NCI-H1048 (cell line): ENCODE measurements at regions not wholly inside any gene's neighbourhood (a gene's known extent, or its start where the extent isn't known, plus 50 kb on each side); places are given as distances from the start of the nearest gene placed in this dataset.

Experiments used
- DNase-seq: peaks from one replicate; lab custom pipeline; 2025; lab: John Stamatoyannopoulos, UW

DNA sequence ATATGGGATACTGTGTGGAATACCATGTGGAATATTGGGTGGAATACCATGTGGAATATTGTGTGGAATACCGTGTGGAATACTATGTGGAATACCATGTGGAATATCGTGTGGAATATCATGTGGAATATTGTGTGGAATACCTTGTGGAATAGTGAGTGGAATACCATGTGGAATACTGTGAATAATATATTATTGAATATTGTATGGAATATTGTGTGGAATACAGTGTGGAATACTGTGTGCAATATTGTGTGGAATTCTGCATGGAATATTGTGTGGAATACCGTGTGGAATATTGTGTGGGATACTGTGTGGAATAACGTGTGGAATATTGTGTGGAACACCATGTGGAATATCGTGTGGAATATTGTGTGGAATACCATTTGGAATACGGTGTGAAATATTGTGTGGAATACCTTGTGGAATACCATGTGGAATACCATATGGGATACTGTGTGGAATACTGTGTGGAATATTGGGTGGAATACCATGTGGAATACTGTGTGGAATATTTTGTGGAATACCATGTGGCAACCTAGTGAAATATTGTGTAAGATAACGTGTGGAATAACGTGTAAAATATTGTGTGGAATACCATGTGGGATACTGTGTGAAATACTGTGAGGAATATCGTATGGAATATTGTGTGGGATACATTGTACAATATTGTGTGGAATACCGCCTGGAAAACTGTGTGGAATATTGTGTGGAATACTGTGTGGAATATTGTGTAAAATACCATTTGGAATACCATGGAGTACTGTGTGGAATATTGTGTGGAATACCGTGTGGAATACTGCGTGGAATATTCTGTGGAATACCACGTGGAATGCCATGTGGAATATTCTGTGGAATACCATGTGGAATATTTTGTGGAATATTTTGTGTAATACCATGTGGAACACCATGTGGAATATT is 133.9 kb upstream of the CHST15 start:
- DNase-seq = no peak

DNA sequence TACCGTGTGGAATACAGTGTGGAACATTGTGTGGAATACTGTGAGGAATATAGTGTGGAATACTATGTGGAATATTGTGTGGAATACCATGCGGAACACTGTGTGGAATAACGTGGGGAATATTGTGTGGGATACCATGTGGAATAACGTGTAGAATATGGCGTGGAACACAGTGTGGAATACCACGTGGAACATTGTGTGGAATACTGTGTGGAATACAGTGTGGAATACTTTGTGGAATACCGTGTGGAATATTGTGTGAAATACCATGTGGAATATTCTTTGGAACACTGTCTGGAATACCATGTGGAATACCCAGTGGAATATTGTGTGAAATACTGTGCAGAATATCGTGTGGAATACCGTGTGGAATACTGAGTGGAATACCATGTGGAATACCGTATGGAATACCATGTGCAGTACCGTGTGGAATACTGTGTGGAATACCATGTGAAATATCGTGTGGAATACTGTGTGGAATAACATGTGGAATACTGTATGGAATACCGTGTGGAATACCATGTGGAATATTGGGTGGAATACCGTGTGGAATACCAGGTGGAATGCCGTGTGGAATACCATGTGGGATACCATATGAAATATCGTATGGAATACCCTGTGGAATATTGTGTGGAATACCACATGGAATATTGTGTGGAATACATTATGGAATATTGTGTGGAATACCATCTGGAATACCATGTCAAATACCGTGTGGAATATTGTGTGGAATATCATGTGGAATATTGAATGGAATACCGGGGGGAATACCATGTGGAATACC is 133.1 kb upstream of the CHST15 start:
- DNase-seq = no peak

DNA sequence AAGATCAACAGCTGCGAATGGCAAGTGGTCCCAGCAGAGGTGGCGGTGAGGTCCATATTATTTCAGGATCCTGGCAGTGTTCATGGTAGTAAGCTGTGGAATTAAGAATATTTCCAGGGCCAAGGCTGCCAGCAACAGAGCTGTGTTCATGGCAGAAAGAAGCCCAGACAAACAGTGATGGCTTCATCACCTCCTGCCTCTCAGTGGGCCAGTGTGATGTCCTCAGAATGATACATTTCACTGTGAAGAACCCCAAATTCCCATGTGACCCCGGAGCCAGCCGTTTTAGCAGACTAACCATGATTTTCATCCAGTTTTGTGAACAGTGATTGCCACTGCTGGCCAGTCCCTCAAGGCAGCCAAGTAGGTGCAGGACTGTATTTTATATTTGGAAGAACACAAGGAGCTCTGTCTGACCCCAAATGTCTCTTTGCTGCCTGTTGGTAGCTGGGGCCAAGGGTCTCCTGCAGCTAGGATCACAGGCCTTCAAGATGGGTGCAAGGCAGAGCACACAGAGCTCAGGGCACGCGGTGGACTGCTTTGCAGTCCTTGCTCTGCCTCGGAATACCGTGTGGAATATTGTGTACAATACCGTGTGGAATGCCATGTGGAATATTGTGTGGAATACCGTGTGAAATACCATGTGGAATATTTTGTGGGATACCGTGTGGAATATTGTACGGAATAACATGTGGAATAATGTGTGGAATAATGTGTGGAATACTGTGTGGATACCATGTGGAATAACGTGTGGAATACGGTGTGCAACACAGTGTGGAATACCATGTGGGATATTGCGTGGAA is 132.3 kb upstream of the CHST15 start:
- no peak for DNase-seq

DNA sequence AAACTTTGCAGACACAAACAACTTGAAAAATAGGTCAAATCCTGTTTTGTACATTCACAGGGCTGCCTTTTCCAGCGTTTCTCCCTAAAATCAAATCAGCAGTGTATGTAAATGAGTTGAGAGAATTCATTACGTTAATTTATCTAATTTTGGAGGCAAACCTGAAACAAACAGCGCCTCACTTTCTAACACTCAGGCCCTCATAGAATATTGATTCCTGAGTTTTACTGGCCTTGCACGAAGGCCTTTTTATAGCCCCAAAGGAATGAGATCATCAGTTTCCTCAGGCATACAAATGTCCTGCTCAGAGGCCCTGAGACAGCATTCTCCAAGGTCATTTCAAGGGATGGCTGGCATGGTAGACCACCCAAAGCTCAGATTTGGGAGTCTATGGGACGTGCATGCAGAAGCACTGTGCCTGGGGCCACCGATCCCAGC is 131.7 kb upstream of the CHST15 start:
- no peak for DNase-seq

DNA sequence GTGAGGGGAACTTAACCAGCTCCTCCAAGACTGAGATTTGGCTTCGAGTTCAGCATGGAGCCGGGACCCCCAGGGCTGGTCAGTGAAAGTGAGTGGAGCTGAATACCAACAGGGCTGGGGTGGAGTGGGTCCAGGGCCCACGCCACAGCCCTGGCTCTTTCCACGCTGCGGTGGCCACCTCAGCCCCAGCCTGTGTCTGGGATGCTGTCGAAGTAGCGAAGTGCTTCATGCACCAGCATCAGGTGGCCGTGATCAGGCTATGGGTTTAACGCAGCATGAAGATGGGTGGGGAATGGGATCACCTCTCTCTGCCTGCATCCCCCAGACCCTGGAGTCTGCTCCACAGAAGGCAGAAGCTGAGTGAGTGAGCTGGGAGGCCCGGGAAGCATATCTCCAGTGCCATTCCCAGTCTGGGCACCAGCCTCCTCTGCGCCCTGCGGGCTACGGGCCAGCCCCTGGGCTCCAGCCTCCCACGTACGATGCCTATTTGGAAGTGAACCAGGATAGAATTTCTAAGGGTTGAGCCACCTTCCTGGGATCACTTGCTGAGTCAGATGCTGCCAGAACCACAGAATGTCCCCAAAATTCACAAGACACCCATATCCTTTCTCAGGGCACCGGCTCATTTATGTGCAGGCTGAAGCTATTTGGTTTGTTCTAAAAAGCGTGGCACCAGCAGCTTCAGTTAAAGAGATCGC is 131.1 kb upstream of the CHST15 start:
- DNase-seq = no peak

DNA sequence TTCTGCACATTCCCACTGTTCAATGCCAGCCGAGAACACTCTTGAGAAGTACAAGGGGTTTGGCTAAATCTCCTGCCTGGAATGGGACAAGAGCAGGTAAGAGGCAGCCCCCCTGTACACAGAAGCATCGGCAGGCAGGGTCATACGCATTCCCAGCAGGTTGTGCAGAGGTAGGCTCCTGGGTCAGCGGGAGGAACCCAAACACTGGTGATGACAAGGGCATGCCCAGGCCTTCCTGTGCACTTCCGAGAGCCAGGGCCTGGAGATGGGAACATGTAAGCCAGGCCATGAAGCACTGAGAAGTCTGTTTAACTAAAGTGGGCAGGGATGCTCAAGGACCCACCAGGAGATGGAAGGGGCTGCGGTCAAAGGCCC is 130.3 kb upstream of the CHST15 start:
- no peak for DNase-seq

DNA sequence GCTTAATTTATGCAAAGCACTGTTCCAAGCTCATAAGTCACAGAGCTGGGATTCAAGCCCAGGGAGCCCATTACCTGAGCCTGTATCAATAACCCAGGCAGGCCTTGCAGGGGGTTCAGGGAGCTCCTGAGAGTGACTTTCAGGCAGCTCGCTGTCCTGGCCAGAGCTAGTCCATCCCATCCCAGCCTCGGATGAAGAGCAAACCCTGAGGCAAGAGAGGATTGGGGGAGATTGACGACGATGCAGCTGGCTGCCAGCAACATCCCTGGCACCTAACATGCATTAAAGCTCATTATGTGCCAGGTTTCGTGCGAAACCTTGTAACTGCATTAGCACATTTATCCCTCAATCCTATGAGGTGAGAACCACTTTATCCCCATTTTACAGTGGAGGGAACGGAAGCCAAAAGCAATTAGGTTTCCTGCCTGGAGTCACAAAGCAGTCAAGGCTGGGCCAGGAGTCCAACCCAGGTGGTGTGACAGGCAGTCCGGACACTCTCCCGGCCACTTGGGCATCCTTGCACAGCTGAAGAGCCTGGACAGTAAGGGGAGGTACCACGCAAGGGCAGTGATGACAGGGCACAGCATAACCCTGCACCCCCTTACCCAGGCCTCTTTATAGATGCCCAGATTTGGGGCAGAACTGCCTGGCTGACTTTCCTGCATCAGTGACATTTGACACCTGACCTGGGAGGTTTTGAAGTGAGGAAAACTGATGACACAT is 129.8 kb upstream of the CHST15 start:
- no peak for DNase-seq

DNA sequence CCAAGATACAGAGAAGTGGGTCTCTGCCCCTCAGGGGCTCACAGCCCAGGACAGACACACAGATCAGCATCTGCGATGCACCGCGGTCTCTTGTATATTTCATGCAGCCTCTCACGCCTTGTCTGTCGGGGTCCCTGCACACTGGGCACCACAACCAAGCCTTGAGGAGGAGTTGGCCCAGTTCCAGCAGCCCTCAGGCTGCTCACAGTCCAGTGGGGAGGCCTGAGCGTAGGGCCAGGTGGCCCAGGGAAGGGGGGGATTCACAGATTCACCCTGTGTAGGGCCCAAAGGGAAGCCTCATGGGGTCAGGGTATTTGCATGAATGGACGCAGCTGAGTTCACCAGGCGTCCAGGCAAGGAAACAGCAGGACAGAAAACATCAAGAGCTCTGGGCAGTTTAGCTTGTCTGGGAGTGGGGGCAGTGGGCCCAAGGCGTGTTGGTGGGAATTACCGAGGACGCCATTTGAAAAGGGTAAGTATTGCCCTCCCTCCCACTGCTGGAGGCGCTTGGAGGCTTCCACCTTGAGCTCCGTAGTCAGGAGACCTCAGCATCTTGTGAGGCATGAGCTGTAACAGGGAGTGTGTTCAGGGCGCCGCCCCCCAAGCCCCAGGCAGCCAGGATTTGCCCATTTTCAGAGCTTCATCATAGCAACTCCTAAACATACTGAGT is 129.1 kb upstream of the CHST15 start:
- DNase-seq = no peak

DNA sequence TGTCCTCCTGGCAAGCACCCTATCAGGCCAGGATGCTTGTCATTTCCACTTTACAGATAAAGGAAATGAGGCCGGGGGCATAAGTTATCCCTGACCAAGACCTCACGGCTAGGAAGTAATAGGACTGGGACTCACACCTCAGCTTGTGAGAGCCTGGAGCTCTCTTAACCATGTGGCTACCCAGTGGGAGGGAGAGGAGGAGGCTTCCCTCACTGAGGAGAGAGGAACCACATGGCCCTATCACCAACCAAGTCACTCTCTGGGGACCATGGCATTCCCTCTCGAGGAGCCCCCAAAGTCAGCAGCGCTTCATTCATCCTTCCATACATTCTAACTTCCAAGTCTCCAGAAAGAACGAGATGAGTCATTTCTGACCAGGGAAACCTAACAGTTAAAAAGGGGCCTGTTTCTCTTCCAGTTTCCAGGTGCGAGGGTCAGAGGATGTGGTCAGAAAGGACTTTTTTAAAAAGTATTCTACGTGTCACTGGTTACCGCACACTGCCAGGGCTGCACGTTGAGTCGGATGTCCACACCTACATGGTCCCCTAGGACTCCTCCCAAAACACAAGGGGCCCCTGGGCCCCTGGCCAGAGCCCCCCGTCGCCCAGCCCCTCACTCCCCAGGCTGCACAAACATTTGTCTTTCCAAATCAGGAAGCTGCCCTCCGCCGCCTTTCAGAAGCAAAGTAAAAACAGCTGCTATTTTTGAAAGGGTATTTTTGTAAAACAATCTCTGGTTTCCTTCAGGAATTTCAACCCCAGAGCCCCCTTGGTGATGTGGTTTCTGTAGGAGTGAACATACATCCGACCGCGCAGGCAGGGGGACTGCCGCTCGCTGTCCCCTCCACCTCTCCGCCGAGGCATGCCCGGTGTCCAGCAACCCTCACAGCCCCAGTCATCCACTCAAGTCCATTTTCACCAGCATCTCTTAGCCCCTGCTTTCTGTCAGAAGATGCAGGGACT is 128.2 kb upstream of the CHST15 start:
- DNase-seq = no peak

DNA sequence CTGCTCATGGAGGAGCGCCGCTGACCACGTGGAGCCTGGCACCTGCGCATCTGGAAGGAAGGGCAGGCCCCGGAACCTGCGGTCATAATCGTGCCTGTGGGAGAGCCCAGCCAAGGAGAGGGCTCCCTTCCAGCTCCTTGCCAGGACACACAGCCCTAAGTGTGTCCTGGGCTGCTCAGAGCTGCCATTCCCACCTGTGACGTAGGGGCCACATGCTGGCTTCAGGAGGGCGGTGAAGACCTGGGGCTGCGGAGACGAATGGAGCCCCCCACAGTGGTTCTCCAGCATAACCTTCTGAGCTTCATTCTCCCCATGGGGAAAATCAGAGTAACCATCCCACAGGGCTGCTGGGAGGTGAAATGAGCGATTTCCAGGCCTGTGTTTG is 127.6 kb upstream of the CHST15 start:
- DNase-seq = no peak

DNA sequence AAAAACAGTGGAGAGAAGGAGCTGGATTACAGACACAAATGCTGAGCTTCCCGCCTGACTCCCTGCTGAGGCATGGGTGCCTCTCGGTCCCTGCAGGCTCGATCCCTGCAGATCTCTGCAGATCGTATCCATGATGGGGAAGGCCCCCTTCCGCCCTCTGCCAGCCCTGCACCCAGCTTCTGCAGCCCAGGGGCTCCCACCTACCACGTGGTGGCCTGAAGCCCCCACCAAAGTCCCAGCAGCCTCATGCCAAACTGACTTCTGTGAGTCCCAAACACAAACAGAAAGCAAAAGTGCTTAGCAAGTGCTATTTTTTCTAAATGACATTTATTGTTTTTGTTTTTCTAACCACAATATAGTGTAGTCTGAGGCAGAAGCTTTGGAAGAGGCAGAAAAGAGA is 127.1 kb upstream of the CHST15 start:
- no peak for DNase-seq

DNA sequence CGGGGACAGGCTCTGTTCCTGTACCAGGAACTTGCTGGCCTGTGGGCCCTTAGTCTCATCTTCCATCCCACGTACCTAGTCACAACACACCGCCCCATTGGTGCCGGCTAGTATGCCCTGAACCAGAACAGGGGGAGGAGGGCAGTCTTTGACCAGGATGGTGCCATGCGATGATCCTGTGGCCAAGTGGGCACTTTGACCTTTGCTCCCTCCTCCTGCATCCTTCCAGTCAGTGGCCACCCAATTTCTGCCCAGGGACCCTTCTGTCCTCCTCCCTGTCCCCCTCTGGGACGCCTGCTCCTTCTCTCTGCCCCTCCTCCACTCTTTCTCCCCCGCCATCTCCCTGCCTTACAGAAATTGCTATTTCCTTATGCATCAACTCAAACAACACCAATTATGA is 126.3 kb upstream of the CHST15 start:
- no peak for DNase-seq

DNA sequence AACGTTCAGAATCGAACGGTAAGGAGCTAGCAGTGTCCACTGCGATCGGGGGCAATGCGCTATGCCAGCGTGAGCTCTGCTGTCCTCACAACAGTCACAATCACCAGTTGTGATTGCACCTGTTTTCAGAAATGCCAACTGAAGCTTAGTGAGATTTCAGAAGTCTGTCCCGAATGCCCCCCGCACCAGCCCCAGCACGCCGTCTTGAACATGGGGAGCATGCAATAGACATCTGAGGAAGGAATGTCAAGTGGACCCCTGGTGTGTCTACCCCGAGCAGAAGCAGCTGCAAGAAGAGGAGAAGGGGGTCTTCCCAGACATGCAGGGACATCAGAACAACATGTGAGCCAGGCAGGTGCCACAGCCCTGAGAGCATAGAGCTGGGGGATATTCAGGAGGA is 125.7 kb upstream of the CHST15 start:
- no peak for DNase-seq

DNA sequence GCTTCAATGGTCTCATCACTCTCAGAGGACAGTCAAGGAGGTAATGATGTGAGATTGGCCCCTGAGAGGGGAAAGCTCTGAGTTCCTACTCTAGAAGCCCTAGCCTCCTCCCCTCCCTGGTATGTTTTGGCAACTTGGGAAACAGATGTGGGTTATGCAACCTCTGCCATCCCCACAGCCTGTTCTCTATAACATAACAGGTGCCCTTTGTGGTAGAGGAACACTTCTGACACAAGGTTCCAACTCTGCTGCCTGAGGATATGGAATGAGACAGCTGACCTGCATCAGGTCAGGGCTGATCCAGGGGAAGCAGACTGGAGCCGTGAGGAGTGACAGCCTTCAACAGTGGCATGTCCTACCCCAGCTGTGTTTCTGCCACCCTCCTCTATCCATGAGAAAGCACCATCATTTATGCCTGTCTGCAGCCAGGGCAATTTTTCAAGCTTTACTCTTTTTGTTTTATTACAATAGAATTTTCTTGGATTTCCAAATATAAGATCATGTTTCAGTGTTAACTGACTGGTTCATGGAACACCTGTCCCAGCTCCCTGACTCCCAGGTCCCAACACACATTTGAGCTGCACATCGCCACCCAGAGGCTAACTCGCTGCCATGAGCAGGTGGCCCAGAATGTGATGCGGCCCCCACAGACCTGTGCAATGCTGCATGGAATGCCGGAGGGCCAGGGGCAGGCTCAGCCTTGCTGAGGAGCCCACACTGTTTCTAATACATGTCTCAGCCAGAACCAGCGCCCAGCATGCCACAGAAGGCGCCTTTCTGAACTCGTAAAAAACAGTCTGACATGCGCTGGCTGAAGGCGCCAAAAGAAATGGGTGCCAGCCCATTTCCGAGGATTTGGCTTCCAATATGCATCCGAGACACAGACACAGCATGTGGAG is 124.8 kb upstream of the CHST15 start:
- no peak for DNase-seq

DNA sequence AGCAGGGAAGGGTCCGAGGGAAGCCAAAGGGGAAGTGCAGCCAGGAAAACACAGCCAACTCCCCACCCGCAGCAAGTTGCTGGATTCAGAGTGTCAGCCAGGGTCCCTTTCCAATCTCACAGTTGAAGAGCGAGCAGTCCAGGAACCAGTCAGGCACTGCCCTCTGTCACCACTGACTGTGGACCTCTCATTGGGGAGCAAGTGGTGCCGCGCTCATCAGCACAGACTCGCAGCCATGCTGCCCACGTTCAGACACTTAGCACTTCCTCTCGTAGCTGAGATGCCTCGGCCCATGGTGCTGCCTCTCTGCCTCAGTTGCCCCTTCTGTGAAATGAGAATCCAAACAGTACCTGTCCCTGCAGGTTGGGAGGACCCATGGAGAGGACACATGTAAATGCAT is 123.6 kb upstream of the CHST15 start:
- no peak for DNase-seq

DNA sequence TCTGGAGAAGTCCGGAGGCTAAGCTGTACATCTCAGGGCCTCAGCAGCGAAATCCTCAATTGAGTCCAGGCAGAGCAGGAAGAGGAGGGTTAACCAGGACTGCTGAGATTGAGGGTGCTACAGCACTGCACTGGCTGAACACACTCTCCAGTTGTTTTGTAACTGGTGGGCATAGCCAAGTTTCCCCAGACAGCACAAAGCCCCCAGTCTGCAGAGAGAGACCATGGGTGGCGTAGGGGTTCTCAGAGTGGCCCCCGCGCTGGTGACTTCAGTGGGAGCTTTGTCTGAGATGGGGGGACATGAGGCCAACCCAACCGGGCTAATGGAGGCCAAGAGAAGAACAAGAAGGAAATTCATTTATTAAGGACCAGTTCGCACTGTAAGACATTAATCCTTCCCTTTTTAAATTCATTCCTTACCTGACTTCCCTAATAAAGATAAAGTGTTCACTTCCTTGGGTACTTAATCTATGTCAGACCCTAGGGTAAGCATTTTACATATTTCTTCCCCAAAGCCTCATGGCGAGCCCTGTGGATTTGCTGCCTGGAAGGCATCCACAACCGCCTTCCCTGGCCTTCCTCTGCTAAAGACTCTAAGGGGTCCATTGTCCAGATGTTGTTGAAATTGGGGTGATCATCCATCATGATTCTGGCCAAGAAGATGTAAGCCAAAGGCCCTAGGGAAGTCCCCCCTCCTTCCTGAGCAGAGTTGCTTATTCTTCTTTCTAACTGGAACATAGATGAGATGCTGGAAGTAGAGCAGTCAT is 121.4 kb upstream of the CHST15 start:
- DNase-seq = no peak

DNA sequence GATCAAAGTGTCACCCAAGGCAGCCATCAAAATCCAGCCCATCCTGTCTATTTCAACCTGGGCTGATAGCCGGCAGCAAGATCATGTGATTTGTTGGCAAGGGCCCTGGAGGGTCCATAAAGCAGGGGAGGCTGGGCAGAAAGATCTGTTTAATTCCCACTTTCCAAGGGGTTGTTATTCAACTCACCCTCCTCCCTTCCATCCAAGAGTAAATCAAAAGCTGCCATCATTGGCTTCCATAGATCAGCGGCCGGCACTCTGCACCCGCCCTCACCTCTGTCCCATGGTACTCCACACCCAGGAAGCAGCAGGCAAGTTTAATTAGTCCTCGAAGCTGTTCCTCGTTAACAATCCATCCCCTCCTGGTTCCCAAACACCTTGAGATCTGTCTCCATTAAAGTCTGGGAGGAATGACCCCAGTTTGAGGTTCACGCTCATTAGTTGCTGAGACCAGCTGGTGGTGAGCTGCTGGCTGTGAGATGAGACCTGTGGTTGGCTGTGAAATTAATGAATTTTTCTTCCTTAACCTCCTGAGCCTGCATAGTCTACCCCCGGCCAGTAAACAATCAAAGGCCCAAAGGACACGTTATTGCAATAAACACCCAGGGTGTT is 120.6 kb upstream of the CHST15 start:
- DNase-seq = no peak
